ENCODE measurements at regions not wholly inside any gene's neighbourhood (a gene's known extent, or its start where the extent isn't known, plus 50 kb on each side); places are given as distances from the start of the nearest gene placed in this dataset.

- no peak overlapping the region for H3K27ac ChIP-seq
- intact Hi-C loops (cut with DNase I), result no loop called here
- no peak overlapping the region for H3K4me3 ChIP-seq
- ATAC-seq, result no peak
- H3K4me1 ChIP-seq, result no peaks in the 10 kb centered on the region
- DNase-seq, result no peak
- no peak for TF ChIP-seq CTCF (IDR thresholded peaks at IDR 0.05)
- H3K27me3 ChIP-seq, result no peaks in the 10 kb centered on the region
- H3K9me3 ChIP-seq, result no peaks in the 10 kb centered on the region
- no peaks in the 10 kb centered on the region for H3K36me3 ChIP-seq
Measured at GRCh38 chr6:50976907-50977306, 158.2 kb downstream of the TFAP2B start.

DNA sequence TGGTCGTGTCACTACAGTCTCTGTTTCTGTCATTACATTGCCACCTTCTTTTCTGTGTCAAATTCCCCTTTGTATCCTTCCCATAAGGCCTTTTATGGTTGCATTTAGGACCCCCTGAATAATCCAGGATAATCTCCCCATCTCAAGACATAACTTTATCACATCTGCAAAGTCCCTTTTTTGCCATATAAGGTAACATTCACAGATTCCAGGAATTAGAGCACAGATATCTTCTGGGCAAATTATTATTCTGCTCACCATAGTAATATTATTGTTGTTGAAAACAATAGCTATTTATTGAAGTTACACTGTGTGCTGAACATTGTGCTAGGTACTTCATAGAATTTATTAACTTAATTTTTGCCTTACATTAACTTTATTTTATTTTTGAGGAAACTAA, 159.1 kb downstream of the TFAP2B start:
- Histone ChIP-seq H3K4me1 (no peaks in the 10 kb centered on the region), H3K27ac (no peak overlapping the region), H3K4me3 (no peak overlapping the region), H3K9me3 (no peaks in the 10 kb centered on the region), H3K36me3 (no peaks in the 10 kb centered on the region), H3K27me3 (no peaks in the 10 kb centered on the region)
- DNase-seq, result no peak
- TF ChIP-seq CTCF (IDR thresholded peaks at IDR 0.05), result no peak
- intact Hi-C loops (cut with DNase I), result no loop called here
- ATAC-seq, result no peak

DNA sequence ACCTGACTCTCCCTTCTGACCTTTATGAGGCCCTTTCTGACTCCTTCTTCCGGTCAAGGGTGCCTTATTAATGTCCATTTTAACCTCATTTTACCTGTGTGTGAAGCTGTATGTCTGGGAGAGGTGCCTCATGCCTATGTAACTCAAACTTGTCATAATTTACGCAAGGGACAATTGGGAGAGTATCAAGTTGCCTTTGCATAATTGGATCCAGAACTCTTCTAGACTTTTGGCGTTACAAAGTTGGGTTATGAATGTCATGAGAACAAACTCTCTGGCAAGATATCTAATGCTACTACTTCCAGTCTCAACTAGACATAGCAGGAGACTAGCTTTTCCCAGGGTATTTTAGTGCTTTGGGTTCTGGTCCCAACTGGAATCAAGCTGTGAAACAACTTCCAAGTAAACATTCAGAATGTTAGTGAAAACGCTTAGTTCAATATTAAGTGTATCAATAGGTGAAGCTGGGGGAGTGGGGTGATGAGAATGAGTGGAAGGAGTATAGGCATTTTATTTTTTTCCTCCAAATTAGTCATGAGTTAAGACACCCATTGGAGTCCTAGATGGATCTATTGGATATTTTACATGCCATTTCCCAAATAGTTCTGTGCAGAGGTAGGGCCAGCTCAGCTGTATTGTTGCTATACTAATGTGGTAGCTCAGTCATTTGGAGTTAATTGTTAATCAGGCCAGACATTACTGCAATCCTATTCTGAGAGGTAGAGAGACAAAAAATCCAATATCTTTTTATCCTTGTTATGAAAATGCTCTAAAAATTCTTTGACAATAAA, 159.9 kb downstream of the TFAP2B start:
- Histone ChIP-seq H3K9me3 (no peaks in the 10 kb centered on the region), H3K4me3 (no peak overlapping the region), H3K27ac (no peak overlapping the region), H3K27me3 (no peaks in the 10 kb centered on the region), H3K36me3 (no peaks in the 10 kb centered on the region), H3K4me1 (no peaks in the 10 kb centered on the region)
- DNase-seq, result no peak
- no peak for TF ChIP-seq CTCF (IDR thresholded peaks at IDR 0.05)
- ATAC-seq, result no peak
- intact Hi-C loops (cut with DNase I), result no loop called here

- Histone ChIP-seq H3K27me3 (no peaks in the 10 kb centered on the region), H3K4me1 (no peaks in the 10 kb centered on the region), H3K36me3 (no peaks in the 10 kb centered on the region), H3K4me3 (no peak overlapping the region), H3K9me3 (no peaks in the 10 kb centered on the region), H3K27ac (no peak overlapping the region)
- intact Hi-C loops (cut with DNase I), result no loop called here
- ATAC-seq, result no peak
- DNase-seq, result no peak
- TF ChIP-seq CTCF (IDR thresholded peaks at IDR 0.05), result no peak
Measured at GRCh38 chr6:50979171-50979525, 160.5 kb downstream of the TFAP2B start.

GRCh38 chr6:50984135-50984534, 165.5 kb downstream of the TFAP2B start:
- no peak for TF ChIP-seq CTCF (IDR thresholded peaks at IDR 0.05)
- no peak for DNase-seq
- no peak overlapping the region for H3K4me3 ChIP-seq
- no peak for ATAC-seq
- H3K4me1 ChIP-seq, result no peaks in the 10 kb centered on the region
- no peaks in the 10 kb centered on the region for H3K9me3 ChIP-seq
- H3K27me3 ChIP-seq, result no peaks in the 10 kb centered on the region
- no peak overlapping the region for H3K27ac ChIP-seq
- H3K36me3 ChIP-seq, result no peaks in the 10 kb centered on the region
- intact Hi-C loops (cut with DNase I), result no loop called here

All from left lung (tissue), 4 donors.